AG04449 (cell line): ENCODE measurements at regions not wholly inside any gene's neighbourhood (a gene's known extent, or its start where the extent isn't known, plus 50 kb on each side); places are given as distances from the start of the nearest gene placed in this dataset.

Experiments used
- CTCF ChIA-PET: fragments of 350-600 bp; formaldehyde crosslinking; extraction: SDS; loops from one replicate; lab custom pipeline; 2021; ENCODE audit warnings: antibody characterized with exemption; lab: Yijun Ruan, JAX
- POLR2A ChIA-PET: fragments of 400-600, 350-600 bp; formaldehyde crosslinking; extraction: SDS; loops from one replicate; lab custom pipeline; 2020; ENCODE audit warnings: antibody characterized with exemption, inconsistent platforms; lab: Yijun Ruan, JAX
- DNase-seq: peaks from one replicate; pipeline ENCODE4 v3.0.0-alpha.2; 2010; ENCODE audit warnings: low read depth, low spot score
- H3K4me3 ChIP-seq: 2 replicates; pipeline ENCODE4 v1.5.1; 2011; ENCODE audit warnings: low read depth, mild to moderate bottlenecking, control low read depth, low read length
- TF ChIP-seq, protein P1 (sequence below): IDR thresholded peaks from one replicate; pipeline ENCODE4 v1.5.1; 2011; ENCODE audit warnings: mild to moderate bottlenecking, moderate library complexity, low read length, control low read depth, inconsistent platforms; ENCODE audit not compliant: insufficient read depth; ENCODE audit errors: missing control alignments

DNA sequence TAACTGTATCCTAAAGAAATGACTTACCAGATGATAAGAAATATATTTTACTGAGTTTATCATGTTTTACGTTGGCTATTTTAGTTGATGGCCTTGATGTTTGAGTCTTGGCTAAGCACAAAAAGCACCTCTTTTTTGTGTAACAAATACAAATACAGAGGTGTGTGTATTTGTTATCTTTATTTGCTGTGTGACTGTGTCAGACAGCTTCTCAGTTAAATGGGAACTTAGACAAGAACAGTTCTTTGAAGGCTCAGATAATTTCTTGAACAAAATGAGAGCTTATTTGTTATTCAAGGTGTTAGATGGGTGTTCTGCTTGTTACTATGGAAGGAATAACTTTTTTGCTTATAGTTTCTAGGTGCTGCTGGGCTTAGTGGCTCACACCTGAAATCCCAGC is 95.4 kb downstream of the RPS12 start:
- ChIA-PET CTCF (no interaction called here), POLR2A (no interaction called here)
- no peak for DNase-seq
- no peak overlapping the region for H3K4me3 ChIP-seq
- TF ChIP-seq, protein P1, sequence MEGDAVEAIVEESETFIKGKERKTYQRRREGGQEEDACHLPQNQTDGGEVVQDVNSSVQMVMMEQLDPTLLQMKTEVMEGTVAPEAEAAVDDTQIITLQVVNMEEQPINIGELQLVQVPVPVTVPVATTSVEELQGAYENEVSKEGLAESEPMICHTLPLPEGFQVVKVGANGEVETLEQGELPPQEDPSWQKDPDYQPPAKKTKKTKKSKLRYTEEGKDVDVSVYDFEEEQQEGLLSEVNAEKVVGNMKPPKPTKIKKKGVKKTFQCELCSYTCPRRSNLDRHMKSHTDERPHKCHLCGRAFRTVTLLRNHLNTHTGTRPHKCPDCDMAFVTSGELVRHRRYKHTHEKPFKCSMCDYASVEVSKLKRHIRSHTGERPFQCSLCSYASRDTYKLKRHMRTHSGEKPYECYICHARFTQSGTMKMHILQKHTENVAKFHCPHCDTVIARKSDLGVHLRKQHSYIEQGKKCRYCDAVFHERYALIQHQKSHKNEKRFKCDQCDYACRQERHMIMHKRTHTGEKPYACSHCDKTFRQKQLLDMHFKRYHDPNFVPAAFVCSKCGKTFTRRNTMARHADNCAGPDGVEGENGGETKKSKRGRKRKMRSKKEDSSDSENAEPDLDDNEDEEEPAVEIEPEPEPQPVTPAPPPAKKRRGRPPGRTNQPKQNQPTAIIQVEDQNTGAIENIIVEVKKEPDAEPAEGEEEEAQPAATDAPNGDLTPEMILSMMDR, result no peak

DNA sequence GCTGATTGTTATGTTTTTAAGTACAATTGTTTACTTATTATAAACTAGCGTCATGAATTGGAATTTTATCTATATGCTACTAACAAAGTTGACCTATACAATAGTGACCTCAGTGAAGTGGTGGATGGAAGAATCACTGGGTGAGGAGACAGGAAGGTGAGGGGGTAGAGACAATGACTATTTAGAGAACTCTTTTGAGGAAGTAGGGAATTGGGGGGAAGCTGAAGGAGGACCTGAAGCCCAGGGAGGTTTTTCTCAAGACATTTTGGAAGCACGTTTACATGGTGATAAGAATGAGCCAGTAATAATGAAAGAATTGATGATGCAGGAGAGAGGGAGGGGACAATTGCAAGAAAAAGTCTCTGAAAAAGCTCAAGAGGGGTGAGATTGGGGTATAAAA is 96.4 kb downstream of the RPS12 start:
- no peak overlapping the region for H3K4me3 ChIP-seq
- CTCF ChIA-PET, result no interaction called here
- POLR2A ChIA-PET, result no interaction called here
- no peak for DNase-seq
- TF ChIP-seq, protein P1, result no peak

DNA sequence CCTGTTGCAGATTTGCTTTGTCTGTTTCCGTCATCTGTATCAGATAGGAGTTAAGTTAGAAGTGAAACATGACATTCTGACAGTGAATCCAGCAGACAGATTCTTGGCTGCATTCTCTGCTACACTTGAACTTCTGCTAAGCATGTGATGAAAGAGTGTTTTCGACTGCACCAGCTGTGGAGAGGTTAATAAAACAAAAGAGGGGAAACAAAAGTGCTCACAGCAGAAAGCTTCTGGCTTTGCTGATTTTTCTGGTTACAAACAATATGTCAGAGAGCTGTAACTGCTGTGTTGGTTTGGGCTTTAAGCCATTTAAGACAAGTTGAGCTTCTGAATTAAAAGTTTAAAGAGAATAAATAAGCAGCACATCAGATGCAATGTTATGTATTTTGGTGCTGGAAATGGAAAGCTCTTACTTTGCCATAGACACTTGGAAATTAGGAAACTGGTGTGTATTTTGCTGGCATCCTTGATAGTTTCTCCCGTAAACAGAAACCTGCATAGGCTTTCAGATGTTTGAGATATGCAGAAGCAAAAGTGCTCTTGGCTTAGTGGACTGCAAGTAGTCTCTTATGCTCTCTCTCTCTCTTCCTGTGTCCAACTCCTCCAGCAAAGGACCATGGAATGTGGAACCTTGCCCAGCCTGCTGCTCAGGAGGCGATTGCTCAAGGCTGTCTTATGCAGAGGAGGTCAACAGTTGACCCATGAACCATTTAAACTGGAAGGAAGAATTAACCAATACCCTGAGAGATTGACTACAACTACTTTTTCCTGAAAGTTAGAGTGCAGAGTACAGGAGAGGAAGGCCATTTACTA is 104.9 kb downstream of the RPS12 start:
- TF ChIP-seq, protein P1, result no peak
- ChIA-PET CTCF (no interaction called here), POLR2A (no interaction called here)
- H3K4me3 ChIP-seq, result no peak overlapping the region
- DNase-seq, result peak; percentile 59

DNA sequence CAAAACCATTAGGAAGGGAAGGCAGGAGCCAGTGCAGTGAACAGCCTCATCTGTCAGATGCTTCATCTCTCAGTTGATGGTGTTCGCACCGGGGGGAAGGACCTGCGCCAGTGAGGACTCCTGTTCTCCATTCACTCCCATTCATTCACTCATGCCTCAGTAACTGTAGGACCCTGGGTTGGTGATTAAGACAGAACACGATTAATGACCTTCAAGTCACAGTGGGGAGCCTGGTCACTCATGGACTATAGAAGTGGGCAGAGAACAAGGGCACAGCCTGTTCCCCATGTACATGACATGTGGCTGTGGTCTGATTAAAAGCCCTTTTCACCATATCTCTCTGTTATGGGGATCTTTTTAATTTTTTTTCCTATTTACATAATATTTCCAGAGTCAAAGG is 113.3 kb downstream of the RPS12 start:
- ChIA-PET CTCF (no interaction called here), POLR2A (no interaction called here)
- TF ChIP-seq, protein P1, result no peak
- DNase-seq, result no peak
- H3K4me3 ChIP-seq, result no peak overlapping the region

DNA sequence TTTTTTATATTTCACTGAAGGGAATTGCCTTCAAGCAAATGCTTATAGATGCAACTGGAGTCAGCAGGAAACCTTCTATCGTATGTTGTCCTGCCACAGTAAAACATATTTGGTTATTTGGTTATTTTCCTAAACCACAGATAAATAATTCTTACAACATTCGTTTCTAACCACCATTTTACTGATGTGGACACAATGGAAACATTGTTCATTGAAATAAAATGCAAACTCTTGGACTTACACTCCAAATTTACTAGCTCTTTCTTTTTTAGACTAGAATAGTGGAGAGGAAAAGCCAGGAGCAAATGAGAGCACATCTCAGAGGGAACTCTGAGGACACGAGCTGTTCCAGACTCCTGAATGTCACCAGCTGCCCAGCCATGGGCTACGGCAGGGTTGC is 114.8 kb downstream of the RPS12 start:
- H3K4me3 ChIP-seq, result no peak overlapping the region
- CTCF ChIA-PET, result no interaction called here
- TF ChIP-seq, protein P1, result no peak
- POLR2A ChIA-PET, result interaction anchor here (0.6 kb wide), 2 partner anchors 280 to 350 kb away, joined by 3 read pairs; no protein-coding TSS in a partner anchor
- DNase-seq, result no peak

DNA sequence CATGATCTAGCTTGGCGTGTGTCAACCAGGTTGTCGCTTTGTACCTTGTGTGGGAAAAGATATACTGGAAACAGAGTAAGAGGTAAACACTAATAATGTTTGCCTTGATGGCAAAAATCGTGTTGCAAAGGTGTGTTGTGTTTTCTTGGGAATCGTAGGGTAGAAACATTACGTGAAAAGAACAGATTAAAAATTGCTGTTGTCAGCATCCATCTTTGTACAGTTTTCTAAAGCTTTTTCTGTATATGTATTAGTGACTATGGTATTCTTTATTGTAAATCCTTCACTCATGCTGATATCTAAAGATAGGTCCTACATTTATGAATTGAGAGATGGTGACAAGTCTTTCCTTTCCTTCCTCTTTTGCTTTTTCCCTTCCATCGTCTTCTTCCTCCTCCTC is 116.9 kb downstream of the RPS12 start:
- no peak for DNase-seq
- ChIA-PET CTCF (no interaction called here), POLR2A (no interaction called here)
- TF ChIP-seq, protein P1, result no peak
- H3K4me3 ChIP-seq, result no peak overlapping the region
